Muscle layer of colon (tissue), 2 donors: ENCODE measurements at regions not wholly inside any gene's neighbourhood (a gene's known extent, or its start where the extent isn't known, plus 50 kb on each side); places are given as distances from the start of the nearest gene placed in this dataset.
"Not testable (repeated sequence)": the region's sequence is repeated elsewhere in the genome, so short reads cannot be mapped to it uniquely, and the experiment has no call there.

Experiments used
- H3K27ac ChIP-seq: one replicate; pipeline ENCODE4 v1.7.0; 2013; ENCODE audit warnings: low read depth, mild to moderate bottlenecking, low read length, moderate library complexity
- H3K27me3 ChIP-seq, 2 donors: one replicate each; pipeline ENCODE4 v1.7.0; 2013; ENCODE audit warnings: low read length in 2 of 2, mild to moderate bottlenecking in 2 of 2; ENCODE audit not compliant: insufficient read depth in 2 of 2, control insufficient read depth in 1 of 2
- H3K36me3 ChIP-seq: one replicate; pipeline ENCODE4 v1.7.0; 2013; ENCODE audit warnings: mild to moderate bottlenecking, low read length; ENCODE audit not compliant: insufficient read depth
- H3K4me1 ChIP-seq: one replicate; pipeline ENCODE4 v1.7.0; 2013; ENCODE audit warnings: mild to moderate bottlenecking, low read length; ENCODE audit not compliant: insufficient read depth
- H3K4me3 ChIP-seq, 2 donors: one replicate each; pipeline ENCODE4 v1.7.0; 2013; ENCODE audit warnings: low read length in 2 of 2, low read depth in 1 of 2, mild to moderate bottlenecking in 1 of 2, moderate library complexity in 1 of 2
- H3K9ac ChIP-seq: one replicate; pipeline ENCODE4 v1.7.0; 2013; ENCODE audit warnings: low read length
- H3K9me3 ChIP-seq: one replicate; pipeline ENCODE4 v1.7.0; 2013; ENCODE audit warnings: mild to moderate bottlenecking, low read length
- donor health status: abdominal sarcoma.
- donor health status: Adenocarcinoma of cecum.

DNA sequence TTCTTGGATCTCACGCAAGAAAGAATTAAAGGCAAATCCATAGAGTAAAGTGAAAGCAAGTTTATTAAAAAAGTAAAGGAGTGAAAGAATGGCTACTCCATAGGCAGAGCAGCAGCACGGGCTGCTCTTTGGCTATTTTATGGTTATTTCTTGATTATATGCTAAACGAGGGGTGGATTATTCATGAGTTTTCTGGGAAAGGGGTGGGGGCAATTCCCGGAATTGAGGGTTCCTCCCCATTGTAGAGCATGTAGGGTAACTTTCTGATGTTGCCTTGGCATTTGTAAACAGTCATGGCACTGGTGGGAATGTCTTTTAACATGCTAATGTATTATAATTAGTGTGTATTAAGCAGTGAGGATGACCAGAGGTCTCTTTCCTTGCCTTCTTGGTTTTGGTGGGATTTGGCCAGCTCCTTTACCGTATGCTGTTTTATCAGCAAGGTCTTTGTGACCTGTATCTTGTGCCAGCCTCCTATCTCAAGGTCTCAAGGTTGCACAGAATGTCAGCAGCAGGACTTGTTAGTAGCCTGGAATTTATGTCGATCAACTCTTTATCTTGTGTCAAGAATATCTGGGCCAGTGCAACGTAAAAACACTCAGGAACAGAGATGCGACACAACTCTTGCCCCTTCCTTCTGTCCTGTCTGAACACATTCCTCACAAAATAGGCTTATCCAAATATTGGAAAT lies 931.4 kb downstream of the QKI start:
- no peak overlapping the region for H3K9ac ChIP-seq
- no peaks in the 10 kb centered on the region for H3K4me1 ChIP-seq
- H3K36me3 ChIP-seq: no peaks in the 10 kb centered on the region
- no peaks in the 10 kb centered on the region for H3K9me3 ChIP-seq
- no peaks in the 10 kb centered on the region for H3K27me3 ChIP-seq
- H3K27ac ChIP-seq: no peak overlapping the region
- no peak overlapping the region for H3K4me3 ChIP-seq

DNA sequence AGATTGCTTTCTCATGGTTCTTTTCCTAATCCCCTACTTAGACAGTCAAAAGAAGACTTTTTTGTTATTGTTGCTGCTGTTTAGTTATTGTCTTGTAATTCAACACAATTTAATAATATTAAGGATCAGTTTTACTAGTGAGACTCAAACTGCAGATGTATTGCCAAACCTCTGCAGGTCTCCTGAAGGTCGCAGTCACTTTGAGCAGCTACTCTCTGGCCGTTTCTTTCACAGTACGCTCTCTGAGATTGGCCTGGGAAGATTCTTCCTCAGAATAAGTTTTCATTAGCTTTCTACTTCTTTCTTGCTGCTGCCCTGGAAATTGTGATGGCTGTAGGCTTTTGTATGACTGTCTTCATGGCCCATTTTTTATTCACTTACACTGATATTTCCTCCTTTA lies 930.8 kb downstream of the QKI start:
- no peaks in the 10 kb centered on the region for H3K4me1 ChIP-seq
- H3K9me3 ChIP-seq: no peaks in the 10 kb centered on the region
- H3K36me3 ChIP-seq: no peaks in the 10 kb centered on the region
- no peak overlapping the region for H3K4me3 ChIP-seq
- H3K27me3 ChIP-seq: no peaks in the 10 kb centered on the region
- no peak overlapping the region for H3K9ac ChIP-seq
- no peak overlapping the region for H3K27ac ChIP-seq

GRCh38 chr6:164344801-164345291 lies 930.3 kb downstream of the QKI start:
- no peak overlapping the region for H3K4me3 ChIP-seq
- no peaks in the 10 kb centered on the region for H3K9me3 ChIP-seq
- H3K4me1 ChIP-seq: no peaks in the 10 kb centered on the region
- no peaks in the 10 kb centered on the region for H3K27me3 ChIP-seq
- no peaks in the 10 kb centered on the region for H3K36me3 ChIP-seq
- no peak overlapping the region for H3K9ac ChIP-seq
- no peak overlapping the region for H3K27ac ChIP-seq

- not testable (repeated sequence) for H3K4me1 ChIP-seq, H3K27me3 ChIP-seq, H3K9ac ChIP-seq, H3K4me3 ChIP-seq, H3K27ac ChIP-seq, H3K9me3 ChIP-seq, H3K36me3 ChIP-seq
These were observed 924.9 kb downstream of the QKI start for GRCh38 chr6:164339442-164339841.

DNA sequence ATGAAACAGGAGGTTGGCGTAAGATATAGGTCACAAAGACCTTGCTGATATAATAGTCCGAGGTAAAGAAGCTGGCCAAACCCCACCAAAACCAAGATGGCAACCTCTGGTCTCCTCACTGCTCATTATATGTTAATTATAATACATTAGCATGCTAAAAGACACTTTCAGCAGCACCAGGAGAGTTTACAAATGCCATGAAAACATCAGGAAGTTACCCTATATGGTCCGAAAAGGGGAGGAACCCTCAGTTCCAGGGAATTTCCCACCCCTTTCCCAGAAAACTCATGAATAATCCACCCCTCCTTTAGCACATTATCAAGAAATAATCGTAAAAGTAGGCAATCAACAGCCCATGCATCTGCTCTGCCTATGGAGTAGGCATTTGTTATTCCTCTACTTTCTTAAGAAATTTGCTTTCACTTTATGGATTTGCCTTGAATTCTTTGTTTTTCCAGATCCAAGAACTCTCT lies 923.4 kb downstream of the QKI start:
- Histone ChIP-seq H3K27me3 (no peaks in the 10 kb centered on the region), H3K9ac (no peak overlapping the region), H3K27ac (no peak overlapping the region), H3K4me1 (no peaks in the 10 kb centered on the region), H3K9me3 (no peaks in the 10 kb centered on the region), H3K4me3 (no peak overlapping the region), H3K36me3 (no peaks in the 10 kb centered on the region)

- H3K27ac ChIP-seq: no peak overlapping the region
- H3K4me3 ChIP-seq: no peak overlapping the region
- H3K4me1 ChIP-seq: no peaks in the 10 kb centered on the region
- no peak overlapping the region for H3K9ac ChIP-seq
- H3K9me3 ChIP-seq: no peaks in the 10 kb centered on the region
- H3K36me3 ChIP-seq: no peaks in the 10 kb centered on the region
- H3K27me3 ChIP-seq: no peaks in the 10 kb centered on the region
These were observed 922.8 kb downstream of the QKI start for GRCh38 chr6:164337024-164337924.

GRCh38 chr6:164336455-164336854 lies 921.9 kb downstream of the QKI start:
- Histone ChIP-seq H3K27me3 (no peaks in the 10 kb centered on the region), H3K4me1 (no peaks in the 10 kb centered on the region), H3K4me3 (no peak overlapping the region), H3K9ac (no peak overlapping the region), H3K36me3 (no peaks in the 10 kb centered on the region), H3K27ac (no peak overlapping the region), H3K9me3 (no peaks in the 10 kb centered on the region)

GRCh38 chr6:164331026-164331425 lies 916.5 kb downstream of the QKI start:
- Histone ChIP-seq H3K27ac (no peak overlapping the region), H3K9ac (no peak overlapping the region), H3K36me3 (no peaks in the 10 kb centered on the region), H3K27me3 (no peaks in the 10 kb centered on the region), H3K4me3 (no peak overlapping the region), H3K4me1 (no peaks in the 10 kb centered on the region), H3K9me3 (no peaks in the 10 kb centered on the region)

DNA sequence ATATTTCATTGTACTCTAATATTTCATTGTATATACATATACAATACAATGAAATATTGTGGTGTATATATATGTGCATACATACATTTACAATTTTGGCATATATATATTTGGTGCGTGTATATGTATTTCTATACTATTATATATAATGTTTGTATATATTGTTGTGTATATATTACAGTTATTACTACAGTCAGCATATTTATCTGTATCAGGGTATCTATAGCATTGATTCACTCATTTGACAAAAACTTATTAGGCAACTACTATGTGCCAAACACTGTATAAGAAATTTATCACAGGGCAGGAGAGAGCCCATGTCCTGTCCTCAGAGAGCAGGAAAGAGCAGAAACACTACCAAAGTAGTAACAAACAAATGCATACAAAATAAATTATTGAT lies 910.6 kb downstream of the QKI start:
- no peak overlapping the region for H3K9ac ChIP-seq
- H3K9me3 ChIP-seq: no peaks in the 10 kb centered on the region
- H3K4me1 ChIP-seq: no peaks in the 10 kb centered on the region
- no peaks in the 10 kb centered on the region for H3K27me3 ChIP-seq
- H3K4me3 ChIP-seq: no peak overlapping the region
- no peaks in the 10 kb centered on the region for H3K36me3 ChIP-seq
- H3K27ac ChIP-seq: no peak overlapping the region

DNA sequence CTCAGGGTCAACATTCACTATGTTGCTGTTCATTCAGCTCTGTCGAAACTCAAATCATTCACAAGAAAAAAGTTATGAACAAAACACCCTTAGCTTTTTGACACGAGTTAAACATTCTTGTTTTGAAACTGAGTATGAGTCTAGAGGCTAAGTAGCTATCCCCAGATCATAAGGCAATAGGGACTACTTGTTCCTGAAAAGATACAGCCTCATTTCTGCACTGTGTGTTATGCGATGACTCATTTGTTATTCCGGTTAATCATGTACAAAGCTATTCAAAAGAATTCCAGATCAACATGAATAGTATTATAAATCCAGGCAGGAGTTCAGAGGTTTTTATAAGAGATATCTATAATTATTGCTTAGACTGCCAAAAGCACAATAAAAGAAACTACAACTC lies 908.0 kb downstream of the QKI start:
- Histone ChIP-seq H3K9me3 (no peaks in the 10 kb centered on the region), H3K4me1 (no peaks in the 10 kb centered on the region), H3K36me3 (no peaks in the 10 kb centered on the region), H3K27ac (no peak overlapping the region), H3K9ac (no peak overlapping the region), H3K27me3 (no peaks in the 10 kb centered on the region), H3K4me3 (no peak overlapping the region)

GRCh38 chr6:164321297-164321696 lies 906.8 kb downstream of the QKI start:
- H3K9ac ChIP-seq: no peak overlapping the region

More at GRCh38 chr6:164321297-164321696, 906.8 kb downstream of the QKI start:
- H3K36me3 ChIP-seq: no peaks in the 10 kb centered on the region
- H3K4me3 ChIP-seq: no peak overlapping the region
- no peak overlapping the region for H3K27ac ChIP-seq
- no peaks in the 10 kb centered on the region for H3K4me1 ChIP-seq
- H3K27me3 ChIP-seq: no peaks in the 10 kb centered on the region
- H3K9me3 ChIP-seq: no peaks in the 10 kb centered on the region
